ENCODE measurements at regions not wholly inside any gene's neighbourhood (a gene's known extent, or its start where the extent isn't known, plus 50 kb on each side); places are given as distances from the start of the nearest gene placed in this dataset.

DNA sequence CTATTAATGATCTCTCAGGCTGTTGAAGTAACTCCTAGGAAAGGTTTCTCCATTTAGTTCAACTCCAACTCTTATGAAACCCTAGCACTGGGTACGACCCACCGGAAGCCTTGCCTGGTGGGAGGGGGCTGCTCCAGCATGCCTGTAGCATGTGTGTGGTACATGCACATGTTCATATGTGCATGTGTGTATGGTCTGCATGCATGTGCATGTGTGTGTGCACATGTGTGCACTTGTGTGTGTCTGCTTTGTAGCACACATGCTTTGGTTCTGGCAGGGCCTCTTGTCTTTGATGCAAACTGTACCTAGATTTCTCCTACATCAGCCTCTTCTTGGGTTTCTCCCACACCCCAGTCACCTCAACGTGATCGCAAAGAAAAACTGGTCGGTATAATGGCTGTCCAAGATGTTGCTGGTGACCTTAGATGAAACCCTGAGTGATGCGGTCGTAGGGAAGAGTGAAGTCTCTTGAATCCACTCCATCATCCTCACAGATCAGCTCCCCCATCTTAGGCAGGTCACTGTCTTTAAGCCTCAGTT lies 193.5 kb downstream of the MYLK4 start:
- TF ChIP-seq, protein P1, sequence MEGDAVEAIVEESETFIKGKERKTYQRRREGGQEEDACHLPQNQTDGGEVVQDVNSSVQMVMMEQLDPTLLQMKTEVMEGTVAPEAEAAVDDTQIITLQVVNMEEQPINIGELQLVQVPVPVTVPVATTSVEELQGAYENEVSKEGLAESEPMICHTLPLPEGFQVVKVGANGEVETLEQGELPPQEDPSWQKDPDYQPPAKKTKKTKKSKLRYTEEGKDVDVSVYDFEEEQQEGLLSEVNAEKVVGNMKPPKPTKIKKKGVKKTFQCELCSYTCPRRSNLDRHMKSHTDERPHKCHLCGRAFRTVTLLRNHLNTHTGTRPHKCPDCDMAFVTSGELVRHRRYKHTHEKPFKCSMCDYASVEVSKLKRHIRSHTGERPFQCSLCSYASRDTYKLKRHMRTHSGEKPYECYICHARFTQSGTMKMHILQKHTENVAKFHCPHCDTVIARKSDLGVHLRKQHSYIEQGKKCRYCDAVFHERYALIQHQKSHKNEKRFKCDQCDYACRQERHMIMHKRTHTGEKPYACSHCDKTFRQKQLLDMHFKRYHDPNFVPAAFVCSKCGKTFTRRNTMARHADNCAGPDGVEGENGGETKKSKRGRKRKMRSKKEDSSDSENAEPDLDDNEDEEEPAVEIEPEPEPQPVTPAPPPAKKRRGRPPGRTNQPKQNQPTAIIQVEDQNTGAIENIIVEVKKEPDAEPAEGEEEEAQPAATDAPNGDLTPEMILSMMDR (IDR thresholded peaks at IDR 0.05; ENCODE audit: low read length): no peak
- TF ChIP-seq EZH2 (IDR thresholded peaks at IDR 0.05; ENCODE audit: borderline replicate concordance, low read length): no peak

Data from OCI-LY1 (cell line).